ENCODE measurements at regions not wholly inside any gene's neighbourhood (a gene's known extent, or its start where the extent isn't known, plus 50 kb on each side); places are given as distances from the start of the nearest gene placed in this dataset.

DNA sequence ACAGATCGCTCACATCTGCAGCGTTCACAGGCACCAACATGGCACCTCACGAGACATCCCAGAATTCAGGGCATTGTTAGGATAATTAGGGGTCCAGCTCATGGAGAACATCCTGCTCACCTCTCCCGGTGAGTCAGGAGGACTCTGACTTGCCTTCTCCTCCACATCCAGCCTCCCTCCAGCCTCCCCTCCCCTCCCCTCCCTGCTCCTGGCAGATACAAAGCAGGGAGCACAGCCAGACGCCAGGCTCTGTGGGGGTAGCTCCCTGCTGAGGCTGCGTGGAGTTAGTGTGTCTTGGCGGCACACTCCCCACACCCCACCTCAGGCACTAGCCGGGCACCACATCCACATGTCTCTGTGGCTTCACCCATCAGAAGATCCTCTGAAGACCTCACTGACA lies 320.6 kb downstream of the CXCL12 start:
- TF ChIP-seq, protein P1, sequence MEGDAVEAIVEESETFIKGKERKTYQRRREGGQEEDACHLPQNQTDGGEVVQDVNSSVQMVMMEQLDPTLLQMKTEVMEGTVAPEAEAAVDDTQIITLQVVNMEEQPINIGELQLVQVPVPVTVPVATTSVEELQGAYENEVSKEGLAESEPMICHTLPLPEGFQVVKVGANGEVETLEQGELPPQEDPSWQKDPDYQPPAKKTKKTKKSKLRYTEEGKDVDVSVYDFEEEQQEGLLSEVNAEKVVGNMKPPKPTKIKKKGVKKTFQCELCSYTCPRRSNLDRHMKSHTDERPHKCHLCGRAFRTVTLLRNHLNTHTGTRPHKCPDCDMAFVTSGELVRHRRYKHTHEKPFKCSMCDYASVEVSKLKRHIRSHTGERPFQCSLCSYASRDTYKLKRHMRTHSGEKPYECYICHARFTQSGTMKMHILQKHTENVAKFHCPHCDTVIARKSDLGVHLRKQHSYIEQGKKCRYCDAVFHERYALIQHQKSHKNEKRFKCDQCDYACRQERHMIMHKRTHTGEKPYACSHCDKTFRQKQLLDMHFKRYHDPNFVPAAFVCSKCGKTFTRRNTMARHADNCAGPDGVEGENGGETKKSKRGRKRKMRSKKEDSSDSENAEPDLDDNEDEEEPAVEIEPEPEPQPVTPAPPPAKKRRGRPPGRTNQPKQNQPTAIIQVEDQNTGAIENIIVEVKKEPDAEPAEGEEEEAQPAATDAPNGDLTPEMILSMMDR (IDR thresholded peaks at IDR 0.05; ENCODE audit: insufficient read depth, low read depth, low read length) = no peak
- CTCF ChIA-PET = no interaction called here

DNA sequence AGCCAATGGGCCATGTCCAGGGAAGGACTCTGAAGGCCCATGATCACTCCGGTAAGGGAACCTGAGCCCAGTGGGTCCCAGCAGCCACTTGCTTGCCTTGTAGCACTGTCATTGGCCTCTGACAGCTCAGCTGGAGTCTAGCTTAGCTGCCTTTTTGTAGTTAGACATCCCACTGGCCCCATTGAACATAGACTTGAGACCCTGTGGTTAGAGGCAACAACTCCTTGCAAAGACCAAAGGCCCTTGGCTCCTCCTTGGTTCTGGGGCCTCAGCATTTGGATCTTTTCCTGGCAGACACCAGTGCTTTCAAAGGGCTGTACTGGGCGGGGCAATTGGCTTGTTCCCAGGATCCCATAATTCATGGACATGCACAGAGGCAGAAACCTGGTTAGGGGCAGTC lies 321.2 kb downstream of the CXCL12 start:
- ChIA-PET POLR2A (no interaction called here), CTCF (interaction anchor here (1.1 kb wide), 1 partner anchor 17 kb away, joined by 4 read pairs; no protein-coding TSS in a partner anchor)
- H3K36me3 ChIP-seq (ENCODE audit: control insufficient read depth, insufficient read depth, low read length) = no peaks in the 10 kb centered on the region
- H3K27me3 ChIP-seq (ENCODE audit: control insufficient read depth, insufficient read depth, low read length) = no peaks in the 10 kb centered on the region
- TF ChIP-seq, protein P1 (IDR thresholded peaks at IDR 0.05; ENCODE audit: insufficient read depth, low read depth, low read length) = no peak
- DNase-seq (ENCODE audit: low read depth) = no peak
- no peak overlapping the region for H3K4me3 ChIP-seq (ENCODE audit: low read depth, low read length)

More for the DNA sequence above, 320.6 kb downstream of the CXCL12 start:
- Histone ChIP-seq H3K36me3 (ENCODE audit: control insufficient read depth, insufficient read depth, low read length) (no peaks in the 10 kb centered on the region), H3K4me3 (ENCODE audit: low read depth, low read length) (no peak overlapping the region), H3K27me3 (ENCODE audit: control insufficient read depth, insufficient read depth, low read length) (no peaks in the 10 kb centered on the region)
- POLR2A ChIA-PET = no interaction called here
- no peak for DNase-seq (ENCODE audit: low read depth)

DNA sequence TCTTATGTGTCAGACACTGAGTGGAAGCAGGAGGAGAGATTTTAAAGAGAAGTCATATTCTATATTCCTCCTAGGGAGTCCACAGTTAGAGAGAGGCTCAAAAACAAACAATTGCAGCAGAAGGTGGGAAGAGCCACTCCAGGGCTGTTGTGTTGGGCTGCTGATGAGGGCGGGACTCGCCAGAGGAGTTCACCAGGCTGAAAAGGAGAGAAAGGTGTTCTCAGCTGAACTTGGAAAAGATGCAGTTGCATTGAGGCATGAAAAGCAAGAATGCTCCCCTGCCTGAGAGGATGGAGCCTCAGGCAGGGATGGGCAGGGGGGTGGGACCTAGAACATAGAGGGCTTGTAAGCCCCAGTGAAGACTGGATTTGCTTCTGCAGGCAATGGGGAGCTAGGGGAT lies 324.2 kb downstream of the CXCL12 start:
- CTCF ChIA-PET = no interaction called here
- TF ChIP-seq, protein P1 (IDR thresholded peaks at IDR 0.05; ENCODE audit: insufficient read depth, low read depth, low read length) = no peak
- H3K4me3 ChIP-seq (ENCODE audit: low read depth, low read length) = no peak overlapping the region
- no peaks in the 10 kb centered on the region for H3K27me3 ChIP-seq (ENCODE audit: control insufficient read depth, insufficient read depth, low read length)
- no peaks in the 10 kb centered on the region for H3K36me3 ChIP-seq (ENCODE audit: control insufficient read depth, insufficient read depth, low read length)
- POLR2A ChIA-PET = no interaction called here
- DNase-seq (ENCODE audit: low read depth) = no peak

DNA sequence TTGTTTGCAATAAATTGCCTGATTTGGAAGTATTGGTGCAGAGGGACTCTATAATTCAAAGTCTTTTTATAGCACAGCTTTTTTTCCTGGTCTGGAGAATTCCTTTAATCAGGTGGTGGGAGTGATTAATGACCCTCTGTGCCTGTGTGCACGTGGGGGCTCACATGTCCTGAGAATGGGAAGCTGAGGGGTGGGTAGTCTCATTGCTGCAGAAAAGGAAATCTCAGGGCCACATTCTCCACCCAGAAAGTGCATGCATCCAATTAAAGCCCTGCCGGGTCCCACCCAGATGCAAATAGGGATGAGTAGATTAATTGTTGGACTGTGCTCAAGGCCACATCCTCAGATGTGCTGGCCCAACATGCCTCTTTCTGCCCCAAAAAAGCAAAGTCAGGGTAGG lies 324.7 kb downstream of the CXCL12 start:
- Histone ChIP-seq H3K36me3 (ENCODE audit: control insufficient read depth, insufficient read depth, low read length) (no peaks in the 10 kb centered on the region), H3K27me3 (ENCODE audit: control insufficient read depth, insufficient read depth, low read length) (no peaks in the 10 kb centered on the region), H3K4me3 (ENCODE audit: low read depth, low read length) (no peak overlapping the region)
- no peak for DNase-seq (ENCODE audit: low read depth)
- POLR2A ChIA-PET = no interaction called here
- CTCF ChIA-PET = no interaction called here
- TF ChIP-seq, protein P1 (IDR thresholded peaks at IDR 0.05; ENCODE audit: insufficient read depth, low read depth, low read length) = no peak

DNA sequence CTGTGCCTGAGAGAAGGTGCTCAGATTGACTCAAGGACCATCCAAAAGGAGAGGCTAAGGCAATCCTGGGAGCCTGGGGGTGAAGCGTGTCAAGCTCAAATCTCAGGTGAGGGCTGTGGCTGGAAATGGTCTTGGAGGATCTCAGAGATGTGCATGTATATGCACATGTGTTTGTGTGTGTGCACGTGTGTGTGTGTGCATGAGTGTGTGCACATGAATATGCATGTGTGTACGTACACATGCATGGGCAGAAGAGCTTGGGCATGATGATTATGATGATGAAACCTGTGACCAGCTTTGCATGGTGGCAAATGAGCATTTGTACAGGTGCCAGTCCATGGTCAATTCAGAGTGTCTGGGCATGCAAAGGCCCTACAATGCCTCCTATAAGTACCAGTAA lies 326.6 kb downstream of the CXCL12 start:
- DNase-seq (ENCODE audit: low read depth) = no peak
- Histone ChIP-seq H3K36me3 (ENCODE audit: control insufficient read depth, insufficient read depth, low read length) (no peaks in the 10 kb centered on the region), H3K4me3 (ENCODE audit: low read depth, low read length) (no peak overlapping the region), H3K27me3 (ENCODE audit: control insufficient read depth, insufficient read depth, low read length) (no peaks in the 10 kb centered on the region)
- TF ChIP-seq, protein P1 (IDR thresholded peaks at IDR 0.05; ENCODE audit: insufficient read depth, low read depth, low read length) = no peak
- ChIA-PET CTCF (no interaction called here), POLR2A (no interaction called here)
